ENCODE measurements at regions not wholly inside any gene's neighbourhood (a gene's known extent, or its start where the extent isn't known, plus 50 kb on each side); places are given as distances from the start of the nearest gene placed in this dataset.

- no peaks in the 10 kb centered on the region for H3K36me3 ChIP-seq (ENCODE audit: control insufficient read depth, insufficient read depth, low read length, severe bottlenecking)
- H3K9ac ChIP-seq (ENCODE audit: low read length): no peak overlapping the region
- no peaks in the 10 kb centered on the region for H3K9me3 ChIP-seq (ENCODE audit: control insufficient read depth, low read length)
- DNase-seq (ENCODE audit: low read depth): no peak
- H3K4me3 ChIP-seq (ENCODE audit: low read length): no peak overlapping the region
- H3K27me3 ChIP-seq (replicated peaks; ENCODE audit: control insufficient read depth, insufficient read depth, low read length): no peaks in the 10 kb centered on the region
- H3K4me1 ChIP-seq (ENCODE audit: control insufficient read depth, insufficient read depth, low read length): no peaks in the 10 kb centered on the region
Observed at GRCh38 chr6:147740326-147740725, 231.8 kb downstream of the SAMD5 start.

DNA sequence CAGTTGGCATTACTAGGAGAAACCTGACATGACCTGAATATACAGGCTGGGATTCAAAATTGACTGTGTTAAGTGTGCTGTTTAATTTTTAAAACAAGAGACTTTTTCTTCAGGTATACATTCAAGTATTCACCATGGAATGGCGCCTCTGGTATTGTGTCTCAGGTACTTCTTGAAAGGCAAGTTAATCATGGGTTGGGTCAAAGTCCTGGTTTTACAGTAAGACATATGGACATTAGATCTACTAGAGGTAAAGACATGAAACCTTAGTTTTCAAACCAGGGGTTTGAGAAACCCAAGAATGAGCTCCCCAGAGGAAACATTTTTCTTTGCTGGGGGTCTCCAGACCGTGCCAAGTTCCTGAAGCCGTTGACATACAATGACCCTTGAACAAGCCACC is 232.4 kb downstream of the SAMD5 start:
- no peak overlapping the region for H3K4me3 ChIP-seq (ENCODE audit: low read length)
- H3K27me3 ChIP-seq (replicated peaks; ENCODE audit: control insufficient read depth, insufficient read depth, low read length): no peaks in the 10 kb centered on the region
- no peaks in the 10 kb centered on the region for H3K36me3 ChIP-seq (ENCODE audit: control insufficient read depth, insufficient read depth, low read length, severe bottlenecking)
- H3K9ac ChIP-seq (ENCODE audit: low read length): no peak overlapping the region
- DNase-seq (ENCODE audit: low read depth): no peak
- no peaks in the 10 kb centered on the region for H3K9me3 ChIP-seq (ENCODE audit: control insufficient read depth, low read length)
- H3K4me1 ChIP-seq (ENCODE audit: control insufficient read depth, insufficient read depth, low read length): no peaks in the 10 kb centered on the region

- H3K27me3 ChIP-seq (replicated peaks; ENCODE audit: control insufficient read depth, insufficient read depth, low read length): no peaks in the 10 kb centered on the region
- H3K4me1 ChIP-seq (ENCODE audit: control insufficient read depth, insufficient read depth, low read length): no peaks in the 10 kb centered on the region
- H3K9ac ChIP-seq (ENCODE audit: low read length): no peak overlapping the region
- no peak for DNase-seq (ENCODE audit: low read depth)
- H3K4me3 ChIP-seq (ENCODE audit: low read length): no peak overlapping the region
- no peaks in the 10 kb centered on the region for H3K36me3 ChIP-seq (ENCODE audit: control insufficient read depth, insufficient read depth, low read length, severe bottlenecking)
- H3K9me3 ChIP-seq (ENCODE audit: control insufficient read depth, low read length): no peaks in the 10 kb centered on the region
Observed at GRCh38 chr6:147741389-147741788, 232.9 kb downstream of the SAMD5 start.

GRCh38 chr6:147742440-147742839 is 233.9 kb downstream of the SAMD5 start:
- DNase-seq (ENCODE audit: low read depth): no peak
- no peak overlapping the region for H3K4me3 ChIP-seq (ENCODE audit: low read length)
- H3K27me3 ChIP-seq (replicated peaks; ENCODE audit: control insufficient read depth, insufficient read depth, low read length): no peaks in the 10 kb centered on the region
- H3K36me3 ChIP-seq (ENCODE audit: control insufficient read depth, insufficient read depth, low read length, severe bottlenecking): no peaks in the 10 kb centered on the region
- no peak overlapping the region for H3K9ac ChIP-seq (ENCODE audit: low read length)
- no peaks in the 10 kb centered on the region for H3K9me3 ChIP-seq (ENCODE audit: control insufficient read depth, low read length)
- H3K4me1 ChIP-seq (ENCODE audit: control insufficient read depth, insufficient read depth, low read length): no peaks in the 10 kb centered on the region

DNA sequence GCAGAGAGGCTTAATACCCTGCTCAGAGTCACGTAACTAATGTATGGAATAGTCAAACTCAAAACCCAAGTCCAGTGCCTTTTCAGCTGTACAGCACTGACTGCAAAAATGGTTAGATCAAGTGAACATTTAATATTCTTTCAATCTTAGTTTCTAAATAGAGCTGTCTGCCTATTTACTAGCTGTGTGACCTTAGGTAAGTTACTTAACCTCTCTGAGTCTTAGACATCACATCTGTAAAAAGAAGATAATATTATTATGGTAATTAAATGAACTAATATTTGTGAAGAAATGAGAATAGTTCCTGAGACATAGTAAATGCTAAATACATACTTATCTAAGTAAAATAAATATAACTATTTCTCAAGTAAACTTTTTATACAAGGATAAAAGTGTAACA is 235.5 kb downstream of the SAMD5 start:
- H3K4me3 ChIP-seq (ENCODE audit: low read length): no peak overlapping the region
- no peaks in the 10 kb centered on the region for H3K27me3 ChIP-seq (replicated peaks; ENCODE audit: control insufficient read depth, insufficient read depth, low read length)
- no peaks in the 10 kb centered on the region for H3K36me3 ChIP-seq (ENCODE audit: control insufficient read depth, insufficient read depth, low read length, severe bottlenecking)
- no peaks in the 10 kb centered on the region for H3K9me3 ChIP-seq (ENCODE audit: control insufficient read depth, low read length)
- H3K9ac ChIP-seq (ENCODE audit: low read length): no peak overlapping the region
- H3K4me1 ChIP-seq (ENCODE audit: control insufficient read depth, insufficient read depth, low read length): no peaks in the 10 kb centered on the region
- DNase-seq (ENCODE audit: low read depth): no peak

- Histone ChIP-seq H3K9ac (ENCODE audit: low read length) (no peak overlapping the region), H3K9me3 (ENCODE audit: control insufficient read depth, low read length) (peaks cover under 1% of the 10 kb centered on the region), H3K36me3 (ENCODE audit: control insufficient read depth, insufficient read depth, low read length, severe bottlenecking) (no peaks in the 10 kb centered on the region), H3K4me1 (ENCODE audit: control insufficient read depth, insufficient read depth, low read length) (no peaks in the 10 kb centered on the region), H3K27me3 (replicated peaks; ENCODE audit: control insufficient read depth, insufficient read depth, low read length) (no peaks in the 10 kb centered on the region), H3K4me3 (ENCODE audit: low read length) (no peak overlapping the region)
- no peak for DNase-seq (ENCODE audit: low read depth)
Observed at GRCh38 chr6:147749331-147749730, 240.8 kb downstream of the SAMD5 start.

DNA sequence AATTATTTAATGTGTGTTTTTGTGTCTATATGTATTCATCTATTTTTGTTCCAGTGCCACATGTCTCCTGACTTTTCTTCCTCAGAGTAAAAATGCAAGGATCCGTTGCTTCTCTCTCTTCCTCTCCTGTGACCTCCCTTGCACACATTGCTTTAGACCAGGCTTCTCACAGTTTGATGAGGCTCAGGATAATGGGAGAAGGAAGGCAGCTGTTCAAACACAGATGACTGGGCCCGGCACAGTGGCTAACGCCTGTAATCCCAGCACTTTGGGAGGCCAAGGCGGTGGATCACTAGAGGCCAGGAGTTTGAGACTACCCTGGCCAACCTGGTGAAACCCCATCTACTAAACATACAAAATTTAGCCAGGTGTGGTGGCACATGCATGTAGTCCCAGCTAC is 241.9 kb downstream of the SAMD5 start:
- Histone ChIP-seq H3K27me3 (replicated peaks; ENCODE audit: control insufficient read depth, insufficient read depth, low read length) (no peaks in the 10 kb centered on the region), H3K9ac (ENCODE audit: low read length) (no peak overlapping the region), H3K4me3 (ENCODE audit: low read length) (no peak overlapping the region), H3K36me3 (ENCODE audit: control insufficient read depth, insufficient read depth, low read length, severe bottlenecking) (no peaks in the 10 kb centered on the region), H3K4me1 (ENCODE audit: control insufficient read depth, insufficient read depth, low read length) (no peaks in the 10 kb centered on the region), H3K9me3 (ENCODE audit: control insufficient read depth, low read length) (peaks cover 6% of the 10 kb centered on the region)
- DNase-seq (ENCODE audit: low read depth): no peak

GRCh38 chr6:147751232-147751631 is 242.7 kb downstream of the SAMD5 start:
- no peaks in the 10 kb centered on the region for H3K36me3 ChIP-seq (ENCODE audit: control insufficient read depth, insufficient read depth, low read length, severe bottlenecking)
- DNase-seq (ENCODE audit: low read depth): no peak
- peaks cover 6% of the 10 kb centered on the region for H3K9me3 ChIP-seq (ENCODE audit: control insufficient read depth, low read length)
- no peak overlapping the region for H3K4me3 ChIP-seq (ENCODE audit: low read length)
- no peaks in the 10 kb centered on the region for H3K4me1 ChIP-seq (ENCODE audit: control insufficient read depth, insufficient read depth, low read length)
- H3K27me3 ChIP-seq (replicated peaks; ENCODE audit: control insufficient read depth, insufficient read depth, low read length): no peaks in the 10 kb centered on the region
- no peak overlapping the region for H3K9ac ChIP-seq (ENCODE audit: low read length)

DNA sequence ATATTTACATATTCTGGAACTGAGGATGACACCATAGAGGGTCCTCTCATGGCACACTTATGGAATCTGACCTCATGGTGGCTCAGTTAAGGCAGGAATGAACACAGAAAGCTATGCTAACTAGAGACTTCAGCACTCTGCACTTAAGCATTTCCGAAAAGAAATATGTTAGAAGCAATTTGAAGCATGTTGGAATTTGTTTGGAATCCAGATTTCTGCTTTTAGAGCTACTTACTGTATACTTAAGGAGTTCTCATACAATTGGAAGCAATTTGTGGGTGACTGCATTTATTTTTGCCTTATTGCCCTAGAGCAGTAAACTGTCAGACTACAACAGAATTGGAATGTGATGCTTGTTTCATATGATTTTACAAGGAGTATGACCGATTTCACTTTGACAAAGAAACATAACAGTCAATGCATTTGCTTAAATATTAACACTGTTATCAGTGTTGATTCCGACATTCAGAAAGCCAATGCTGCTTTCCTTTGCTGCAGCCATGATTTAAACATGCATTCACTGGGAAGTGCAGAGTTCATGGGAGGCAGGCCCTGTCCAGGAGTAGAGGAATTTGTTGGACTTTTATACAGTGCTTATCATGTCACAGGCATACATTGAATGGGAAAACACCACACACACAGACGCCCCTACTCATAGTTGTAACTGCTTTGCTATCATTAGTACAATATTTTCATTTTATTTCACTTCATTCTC is 244.4 kb downstream of the SAMD5 start:
- Histone ChIP-seq H3K9ac (ENCODE audit: low read length) (no peak overlapping the region), H3K36me3 (ENCODE audit: control insufficient read depth, insufficient read depth, low read length, severe bottlenecking) (no peaks in the 10 kb centered on the region), H3K4me3 (ENCODE audit: low read length) (no peak overlapping the region), H3K9me3 (ENCODE audit: control insufficient read depth, low read length) (peaks cover 6% of the 10 kb centered on the region), H3K27me3 (replicated peaks; ENCODE audit: control insufficient read depth, insufficient read depth, low read length) (no peaks in the 10 kb centered on the region), H3K4me1 (ENCODE audit: control insufficient read depth, insufficient read depth, low read length) (peaks cover 1% of the 10 kb centered on the region)
- peak; percentile 73 for DNase-seq (ENCODE audit: low read depth)

DNA sequence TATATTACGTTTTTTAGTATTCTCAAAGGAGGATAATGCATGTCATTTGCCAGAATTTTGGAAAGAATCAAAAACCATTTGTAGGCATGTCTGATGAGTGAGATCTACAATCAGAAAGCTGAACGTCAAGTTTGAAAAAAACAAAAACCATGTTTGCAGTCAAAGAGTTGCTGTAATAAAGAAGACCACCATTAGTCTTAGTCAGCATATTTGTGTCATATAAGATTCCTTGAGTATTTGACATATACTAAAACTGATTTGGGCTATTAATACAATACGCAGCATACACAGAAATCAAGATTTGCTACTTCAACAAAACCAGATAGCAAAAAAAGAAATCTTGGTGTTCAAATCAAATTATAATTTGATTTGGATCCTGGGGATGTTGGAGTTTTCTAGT is 247.5 kb downstream of the SAMD5 start:
- Histone ChIP-seq H3K4me1 (ENCODE audit: control insufficient read depth, insufficient read depth, low read length) (peaks cover 11% of the 10 kb centered on the region), H3K9ac (ENCODE audit: low read length) (no peak overlapping the region), H3K4me3 (ENCODE audit: low read length) (no peak overlapping the region), H3K9me3 (ENCODE audit: control insufficient read depth, low read length) (peaks cover 6% of the 10 kb centered on the region), H3K36me3 (ENCODE audit: control insufficient read depth, insufficient read depth, low read length, severe bottlenecking) (no peaks in the 10 kb centered on the region), H3K27me3 (replicated peaks; ENCODE audit: control insufficient read depth, insufficient read depth, low read length) (no peaks in the 10 kb centered on the region)
- no peak for DNase-seq (ENCODE audit: low read depth)

- peaks cover 11% of the 10 kb centered on the region for H3K4me1 ChIP-seq (ENCODE audit: control insufficient read depth, insufficient read depth, low read length)
- no peak overlapping the region for H3K9ac ChIP-seq (ENCODE audit: low read length)
- H3K27me3 ChIP-seq (replicated peaks; ENCODE audit: control insufficient read depth, insufficient read depth, low read length): no peaks in the 10 kb centered on the region
- H3K36me3 ChIP-seq (ENCODE audit: control insufficient read depth, insufficient read depth, low read length, severe bottlenecking): no peaks in the 10 kb centered on the region
- no peak for DNase-seq (ENCODE audit: low read depth)
- H3K9me3 ChIP-seq (ENCODE audit: control insufficient read depth, low read length): peaks cover 6% of the 10 kb centered on the region
- H3K4me3 ChIP-seq (ENCODE audit: low read length): no peak overlapping the region
Observed at GRCh38 chr6:147756891-147757290, 248.4 kb downstream of the SAMD5 start.

GRCh38 chr6:147757291-147757690 is 248.8 kb downstream of the SAMD5 start:
- H3K27me3 ChIP-seq (replicated peaks; ENCODE audit: control insufficient read depth, insufficient read depth, low read length): no peaks in the 10 kb centered on the region
- H3K4me3 ChIP-seq (ENCODE audit: low read length): no peak overlapping the region
- DNase-seq (ENCODE audit: low read depth): no peak
- no peaks in the 10 kb centered on the region for H3K36me3 ChIP-seq (ENCODE audit: control insufficient read depth, insufficient read depth, low read length, severe bottlenecking)
- peaks cover 6% of the 10 kb centered on the region for H3K9me3 ChIP-seq (ENCODE audit: control insufficient read depth, low read length)
- no peak overlapping the region for H3K9ac ChIP-seq (ENCODE audit: low read length)
- peaks cover 11% of the 10 kb centered on the region for H3K4me1 ChIP-seq (ENCODE audit: control insufficient read depth, insufficient read depth, low read length)
